Panc1 (cell line): ENCODE measurements at regions not wholly inside any gene's neighbourhood (a gene's known extent, or its start where the extent isn't known, plus 50 kb on each side); places are given as distances from the start of the nearest gene placed in this dataset.

ENCODE experiments used
- ATAC-seq: fragments of 200-7000 bp; cut with Tn5 transposase; 2 replicates; pipeline ENCODE4 v1.9.1; 2020; ENCODE audit warnings: mild to moderate bottlenecking, moderate library complexity
- BruUV-seq: library from RNA; stranded (reverse); fragments of 400-500 nt; replicated peaks from 2 replicates; lab custom pipeline; 2021; lab: Mats Ljungman, UMichigan
- CTCF ChIA-PET: fragments of 300-600 bp; sonication (Branson Sonifier 250); formaldehyde crosslinking; loops from one replicate; lab custom pipeline; 2022; ENCODE audit warnings: antibody characterized with exemption; lab: Charles Lee
- POLR2A ChIA-PET: fragments of 300-600 bp; sonication (Branson Sonifier 250); formaldehyde crosslinking; loops from one replicate; lab custom pipeline; 2022; ENCODE audit warnings: antibody characterized with exemption; lab: Charles Lee
- DNase-seq: peaks from one replicate; pipeline ENCODE4 v3.0.0-alpha.2; 2010; ENCODE audit warnings: low read depth, low spot score
- H3K27ac ChIP-seq: 2 replicates; pipeline ENCODE4 v1.5.1; 2011; ENCODE audit warnings: mild to moderate bottlenecking, low read length, inconsistent platforms
- H3K27me3 ChIP-seq: fragments of 200-500 bp; sonication (Bioruptor generic); 2 replicates; pipeline ENCODE4 v1.6.0; 2014; ENCODE audit warnings: low read length, inconsistent platforms; ENCODE audit not compliant: control insufficient read depth, insufficient read depth
- H3K36me3 ChIP-seq: fragments of 200-500 bp; sonication (Bioruptor generic); 2 replicates; pipeline ENCODE4 v1.5.1; 2014; ENCODE audit warnings: inconsistent platforms, mild to moderate bottlenecking, low read length, moderate library complexity; ENCODE audit not compliant: control insufficient read depth, insufficient read depth
- H3K4me1 ChIP-seq: 2 replicates; pipeline ENCODE4 v1.5.1; 2011; ENCODE audit warnings: inconsistent platforms, mild to moderate bottlenecking, low read length, moderate library complexity; ENCODE audit not compliant: control insufficient read depth, insufficient read depth
- H3K4me3 ChIP-seq, 2 experiments: 2 replicates each; pipeline ENCODE4 v1.5.1; 2011 to 2012; ENCODE audit warnings: low read depth in 2 of 2, low read length in 2 of 2, mild to moderate bottlenecking in 2 of 2, inconsistent platforms in 1 of 2, moderate library complexity in 1 of 2
- H3K9me3 ChIP-seq: fragments of 200-500 bp; sonication (Bioruptor generic); 2 replicates; pipeline ENCODE4 v1.5.1; 2014; ENCODE audit warnings: low read depth, mild to moderate bottlenecking, inconsistent platforms, low read length, moderate library complexity; ENCODE audit not compliant: control insufficient read depth, insufficient read depth
- POLR2AphosphoS5 ChIP-seq: IDR thresholded peaks from 2 replicates; pipeline ENCODE4 v1.6.1; 2012; ENCODE audit warnings: mild to moderate bottlenecking, low read depth, low read length, moderate library complexity
- SIN3A ChIP-seq: IDR thresholded peaks from 2 replicates; pipeline ENCODE4 v1.6.1; 2012; ENCODE audit warnings: low read depth, mild to moderate bottlenecking, low read length, moderate library complexity, borderline replicate concordance; ENCODE audit not compliant: insufficient read depth
- TCF7L2 ChIP-seq: IDR thresholded peaks from 2 replicates; pipeline ENCODE4 v1.6.1; 2011; ENCODE audit warnings: mild to moderate bottlenecking, low read depth, low read length, inconsistent platforms
- in situ Hi-C: cut with HindIII; loops from 2 replicates; pipeline ENCODE4 v1.10.0; 2016; ENCODE audit warnings: low sequenced_read_pairs, low pct_unique_long_range_greater_than_20kb
- intact Hi-C: fragments of 100-400 bp; cut with micrococcal nuclease; formaldehyde crosslinking; loops from one replicate; pipeline ENCODE4 v1.10.0; 2022; ENCODE audit not compliant: unreplicated experiment
- TF ChIP-seq, protein P1 (sequence below), 2 experiments: IDR thresholded peaks; 2 replicates each; pipeline ENCODE4 v1.6.1; 2011 to 2012; ENCODE audit warnings: low read depth in 2 of 2, control low read depth in 1 of 2, low read length in 1 of 2, mild to moderate bottlenecking in 1 of 2, moderate library complexity in 1 of 2; ENCODE audit not compliant: insufficient read depth in 1 of 2
- TF ChIP-seq, protein P2 (sequence below): fragments of 450-650 bp; IDR thresholded peaks from 2 replicates; pipeline ENCODE4 v1.5.1; 2017; ENCODE audit warnings: mild to moderate bottlenecking

- ATAC-seq: no peak
- no peak for DNase-seq
- TF ChIP-seq, protein P1, sequence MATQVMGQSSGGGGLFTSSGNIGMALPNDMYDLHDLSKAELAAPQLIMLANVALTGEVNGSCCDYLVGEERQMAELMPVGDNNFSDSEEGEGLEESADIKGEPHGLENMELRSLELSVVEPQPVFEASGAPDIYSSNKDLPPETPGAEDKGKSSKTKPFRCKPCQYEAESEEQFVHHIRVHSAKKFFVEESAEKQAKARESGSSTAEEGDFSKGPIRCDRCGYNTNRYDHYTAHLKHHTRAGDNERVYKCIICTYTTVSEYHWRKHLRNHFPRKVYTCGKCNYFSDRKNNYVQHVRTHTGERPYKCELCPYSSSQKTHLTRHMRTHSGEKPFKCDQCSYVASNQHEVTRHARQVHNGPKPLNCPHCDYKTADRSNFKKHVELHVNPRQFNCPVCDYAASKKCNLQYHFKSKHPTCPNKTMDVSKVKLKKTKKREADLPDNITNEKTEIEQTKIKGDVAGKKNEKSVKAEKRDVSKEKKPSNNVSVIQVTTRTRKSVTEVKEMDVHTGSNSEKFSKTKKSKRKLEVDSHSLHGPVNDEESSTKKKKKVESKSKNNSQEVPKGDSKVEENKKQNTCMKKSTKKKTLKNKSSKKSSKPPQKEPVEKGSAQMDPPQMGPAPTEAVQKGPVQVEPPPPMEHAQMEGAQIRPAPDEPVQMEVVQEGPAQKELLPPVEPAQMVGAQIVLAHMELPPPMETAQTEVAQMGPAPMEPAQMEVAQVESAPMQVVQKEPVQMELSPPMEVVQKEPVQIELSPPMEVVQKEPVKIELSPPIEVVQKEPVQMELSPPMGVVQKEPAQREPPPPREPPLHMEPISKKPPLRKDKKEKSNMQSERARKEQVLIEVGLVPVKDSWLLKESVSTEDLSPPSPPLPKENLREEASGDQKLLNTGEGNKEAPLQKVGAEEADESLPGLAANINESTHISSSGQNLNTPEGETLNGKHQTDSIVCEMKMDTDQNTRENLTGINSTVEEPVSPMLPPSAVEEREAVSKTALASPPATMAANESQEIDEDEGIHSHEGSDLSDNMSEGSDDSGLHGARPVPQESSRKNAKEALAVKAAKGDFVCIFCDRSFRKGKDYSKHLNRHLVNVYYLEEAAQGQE (IDR thresholded peaks at IDR 0.05; ENCODE audit: insufficient read depth in 1 of 2, low read depth in 2 of 2, low read length in 1 of 2): no peak
- TF ChIP-seq, protein P2, sequence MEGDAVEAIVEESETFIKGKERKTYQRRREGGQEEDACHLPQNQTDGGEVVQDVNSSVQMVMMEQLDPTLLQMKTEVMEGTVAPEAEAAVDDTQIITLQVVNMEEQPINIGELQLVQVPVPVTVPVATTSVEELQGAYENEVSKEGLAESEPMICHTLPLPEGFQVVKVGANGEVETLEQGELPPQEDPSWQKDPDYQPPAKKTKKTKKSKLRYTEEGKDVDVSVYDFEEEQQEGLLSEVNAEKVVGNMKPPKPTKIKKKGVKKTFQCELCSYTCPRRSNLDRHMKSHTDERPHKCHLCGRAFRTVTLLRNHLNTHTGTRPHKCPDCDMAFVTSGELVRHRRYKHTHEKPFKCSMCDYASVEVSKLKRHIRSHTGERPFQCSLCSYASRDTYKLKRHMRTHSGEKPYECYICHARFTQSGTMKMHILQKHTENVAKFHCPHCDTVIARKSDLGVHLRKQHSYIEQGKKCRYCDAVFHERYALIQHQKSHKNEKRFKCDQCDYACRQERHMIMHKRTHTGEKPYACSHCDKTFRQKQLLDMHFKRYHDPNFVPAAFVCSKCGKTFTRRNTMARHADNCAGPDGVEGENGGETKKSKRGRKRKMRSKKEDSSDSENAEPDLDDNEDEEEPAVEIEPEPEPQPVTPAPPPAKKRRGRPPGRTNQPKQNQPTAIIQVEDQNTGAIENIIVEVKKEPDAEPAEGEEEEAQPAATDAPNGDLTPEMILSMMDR: no peak
- CTCF ChIA-PET: no interaction called here
- POLR2A ChIA-PET: no interaction called here
- Histone ChIP-seq H3K4me3 (no peak overlapping the region), H3K9me3 (peaks cover 3% of the 10 kb centered on the region; the same call in 1 of the 2 replicates), H3K36me3 (no peaks in the 10 kb centered on the region), H3K27ac (no peak overlapping the region), H3K4me1 (no peaks in the 10 kb centered on the region), H3K27me3 (no peaks in the 10 kb centered on the region)
- in situ Hi-C loops (no loop called here), intact Hi-C loops (no loop called here)
- BruUV-seq: no TSS peak
Measured at GRCh38 chr2:34909992-34910705, 1311.0 kb upstream of the FAM98A start.

DNA sequence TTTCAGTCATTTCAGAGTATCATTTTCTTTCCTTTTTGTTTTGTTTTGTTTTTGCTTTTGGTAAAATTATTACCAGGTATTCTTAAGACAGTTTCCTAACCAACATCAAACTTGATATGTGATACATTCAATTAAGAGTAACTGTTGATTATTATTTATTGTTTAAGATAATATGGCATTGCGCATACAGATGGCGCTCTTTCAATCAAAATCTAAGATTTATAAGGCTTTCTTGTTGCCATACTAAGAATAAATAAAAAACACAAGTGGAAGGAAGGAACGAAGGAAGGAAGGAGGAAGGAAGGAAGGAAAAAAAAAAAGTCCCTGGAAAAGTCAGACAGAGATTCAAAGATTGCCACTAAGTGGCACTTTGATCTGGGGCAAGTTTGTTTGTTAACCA lies 1308.7 kb upstream of the FAM98A start:
- CTCF ChIA-PET: no interaction called here
- POLR2A ChIA-PET: no interaction called here
- DNase-seq (no peak), ATAC-seq (no peak)
- Histone ChIP-seq H3K4me3 (no peak overlapping the region), H3K27me3 (no peaks in the 10 kb centered on the region), H3K9me3 (peaks cover 3% of the 10 kb centered on the region; the same call in 1 of the 2 replicates), H3K36me3 (no peaks in the 10 kb centered on the region), H3K4me1 (no peaks in the 10 kb centered on the region), H3K27ac (no peak overlapping the region)
- no TSS peak for BruUV-seq
- TF ChIP-seq POLR2AphosphoS5 (no peak), SIN3A (no peak), TCF7L2 (no peak)
- TF ChIP-seq, protein P1 (IDR thresholded peaks at IDR 0.05; ENCODE audit: insufficient read depth in 1 of 2, low read depth in 2 of 2, low read length in 1 of 2): no peak
- TF ChIP-seq, protein P2: no peak
- intact Hi-C loops: no loop called here
- in situ Hi-C loops: no loop called here
